Omental fat pad (tissue), 3 donors: ENCODE measurements at regions not wholly inside any gene's neighbourhood (a gene's known extent, or its start where the extent isn't known, plus 50 kb on each side); places are given as distances from the start of the nearest gene placed in this dataset.

Source experiments
- ATAC-seq: fragments of 150-250 bp; one replicate; pipeline ENCODE4 v1.9.1; 2016; ENCODE audit warnings: mild to moderate bottlenecking, moderate library complexity; ENCODE audit not compliant: low FRiP score
- DNase-seq: peaks from one replicate; pipeline ENCODE4 v3.0.0-alpha.2; 2019; ENCODE audit warnings: low spot score
- CTCF ChIP-seq, 3 donors: fragments of 450-650 bp; IDR thresholded peaks; one replicate each; pipeline ENCODE4 v1.5.1; 2016 to 2017; ENCODE audit warnings: antibody characterized with exemption in 3 of 3, mild to moderate bottlenecking in 3 of 3, moderate library complexity in 2 of 3

- ATAC-seq = no peak
- TF ChIP-seq CTCF (IDR thresholded peaks at IDR 0.05) = no peak
Observed at GRCh38 chr5:56357426-56357825, 124.3 kb upstream of the ANKRD55 start.

GRCh38 chr5:56356836-56357160 lies 123.7 kb upstream of the ANKRD55 start:
- ATAC-seq = no peak
- no peak for DNase-seq
- no peak for TF ChIP-seq CTCF (IDR thresholded peaks at IDR 0.05)

More at GRCh38 chr5:56357426-56357825, 124.3 kb upstream of the ANKRD55 start:
- DNase-seq = no peak

GRCh38 chr5:56356121-56356835 lies 123.1 kb upstream of the ANKRD55 start:
- TF ChIP-seq CTCF (IDR thresholded peaks at IDR 0.05) = no peak
- ATAC-seq (no peak), DNase-seq (no peak)

GRCh38 chr5:56354836-56355235 lies 121.7 kb upstream of the ANKRD55 start:
- DNase-seq = no peak
- TF ChIP-seq CTCF (IDR thresholded peaks at IDR 0.05) = no peak
- ATAC-seq = no peak

GRCh38 chr5:56352808-56353590 lies 119.9 kb upstream of the ANKRD55 start:
- no peak for ATAC-seq
- DNase-seq = no peak
- TF ChIP-seq CTCF (IDR thresholded peaks at IDR 0.05) = no peak

- ATAC-seq (peak; percentile 91), DNase-seq (no peak)
- no peak for TF ChIP-seq CTCF (IDR thresholded peaks at IDR 0.05)
Observed at GRCh38 chr5:56350597-56351170, 117.6 kb upstream of the ANKRD55 start.
